ENCODE measurements at regions not wholly inside any gene's neighbourhood (a gene's known extent, or its start where the extent isn't known, plus 50 kb on each side); places are given as distances from the start of the nearest gene placed in this dataset.

DNA sequence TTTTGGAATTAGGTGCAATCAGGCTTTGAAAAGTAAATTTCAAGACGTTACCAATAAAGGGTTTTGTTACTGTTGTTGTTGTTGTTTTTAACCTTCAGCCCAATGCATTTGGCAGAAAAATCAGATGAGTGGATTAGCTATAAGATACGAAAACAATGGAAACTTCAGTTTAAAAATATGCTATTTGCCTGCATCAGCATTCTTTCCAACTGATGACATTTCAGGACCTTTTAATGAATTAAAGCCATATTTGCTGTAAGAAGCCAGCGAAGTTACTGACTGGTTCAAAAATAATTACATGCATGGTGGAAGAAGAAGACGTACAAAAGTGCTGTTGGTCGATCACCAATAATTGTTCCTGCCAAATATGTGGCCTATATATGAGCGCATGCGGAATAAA, 639.3 kb upstream of the SOX11 start:
- CTCF ChIA-PET, result no interaction called here
- H3K4me2 ChIP-seq (ENCODE audit: low read length), result no peak overlapping the region
- no peak overlapping the region for H3K27ac ChIP-seq (ENCODE audit: low read depth, low read length)
- TF ChIP-seq, protein P1, sequence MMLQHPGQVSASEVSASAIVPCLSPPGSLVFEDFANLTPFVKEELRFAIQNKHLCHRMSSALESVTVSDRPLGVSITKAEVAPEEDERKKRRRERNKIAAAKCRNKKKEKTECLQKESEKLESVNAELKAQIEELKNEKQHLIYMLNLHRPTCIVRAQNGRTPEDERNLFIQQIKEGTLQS (IDR thresholded peaks at IDR 0.05), result no peak
- no peak for TF ChIP-seq TCF7L2 (IDR thresholded peaks at IDR 0.05; ENCODE audit: borderline replicate concordance, extremely low read depth, insufficient read depth, insufficient read length)
- TF ChIP-seq SIN3A (IDR thresholded peaks at IDR 0.05; ENCODE audit: low read depth), result no peak
- H3K4me1 ChIP-seq (ENCODE audit: control insufficient read depth in 1 of 2, insufficient read depth in 2 of 2, low read length in 2 of 2), result no peaks in the 10 kb centered on the region
- RAD21 ChIA-PET (ENCODE audit: low non-redundant PET in 1 of 2, low total read pairs in 2 of 2, uncharacterized antibody in 2 of 2, unreplicated experiment in 2 of 2), result no interaction called here
- POLR2A ChIA-PET, result no interaction called here
- H3K9ac ChIP-seq (ENCODE audit: low read length), result no peak overlapping the region
- H3K27me3 ChIP-seq (ENCODE audit: insufficient read depth, low read length), result no peaks in the 10 kb centered on the region
- no peaks in the 10 kb centered on the region for H3K79me2 ChIP-seq (ENCODE audit: insufficient read depth, low read length)
- intact Hi-C loops (cut with micrococcal nuclease), result no loop called here
- H3K36me3 ChIP-seq (ENCODE audit: control insufficient read depth in 1 of 2, insufficient read depth in 2 of 2, low read length in 2 of 2), result no peaks in the 10 kb centered on the region
- H3K9me2 ChIP-seq (ENCODE audit: insufficient read depth), result no peaks in the 10 kb centered on the region
- H2AFZ ChIP-seq (ENCODE audit: low read depth, low read length, poor library complexity, severe bottlenecking), result no peak overlapping the region
- H3K9me3 ChIP-seq (ENCODE audit: control insufficient read depth in 1 of 2, insufficient read depth in 1 of 2, low read depth in 1 of 2, low read length in 2 of 2), result peaks cover 19 to 25% of the 10 kb centered on the region in 2 experiments; a peak in 2 of 4 replicates
- H3K4me3 ChIP-seq (replicated peaks in 1 of 2; ENCODE audit: low read depth in 1 of 2, low read length in 2 of 2), result no peak overlapping the region
- ATAC-seq (no peak), DNase-seq (ENCODE audit: low read depth, low spot score) (no peak)
- no peaks in the 10 kb centered on the region for H4K20me1 ChIP-seq (ENCODE audit: insufficient read depth)
- BruUV-seq (replicated peaks), result no TSS peak

DNA sequence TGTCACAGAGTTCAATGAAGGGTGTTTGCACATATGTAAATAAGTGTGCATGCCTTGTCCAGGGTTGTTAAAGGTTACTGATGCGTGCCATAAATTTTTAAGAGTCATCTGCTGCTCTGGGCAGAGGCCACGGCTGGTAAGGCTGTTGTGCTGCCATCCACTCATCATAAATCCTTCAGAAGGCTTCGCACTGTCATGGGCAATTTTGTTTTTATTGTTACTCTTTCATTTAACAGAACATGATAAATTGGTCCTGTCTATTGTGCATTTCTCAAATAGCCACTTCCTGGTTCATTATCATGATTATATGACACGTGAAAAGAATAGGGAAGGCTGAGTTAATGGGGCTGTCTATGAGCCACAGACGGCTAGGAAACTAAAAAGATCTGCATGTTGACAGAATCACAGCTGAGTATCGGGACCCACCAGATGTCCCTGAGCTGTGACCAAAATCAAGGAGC, 634.3 kb upstream of the SOX11 start:
- CTCF ChIA-PET, result no interaction called here
- RAD21 ChIA-PET (ENCODE audit: low non-redundant PET in 1 of 2, low total read pairs in 2 of 2, uncharacterized antibody in 2 of 2, unreplicated experiment in 2 of 2), result no interaction called here
- TF ChIP-seq YY1 (IDR thresholded peaks at IDR 0.05; ENCODE audit: extremely low read depth, insufficient replicate concordance, low read depth, low read length) (no peak), EZH2phosphoT487 (IDR thresholded peaks at IDR 0.05; ENCODE audit: borderline replicate concordance) (no peak), TCF7L2 (IDR thresholded peaks at IDR 0.05; ENCODE audit: borderline replicate concordance, extremely low read depth, insufficient read depth, insufficient read length) (no peak), CTCF (IDR thresholded peaks at IDR 0.05 in 2 of 3, conservative IDR thresholded peaks at IDR 0.05 in 1 of 3; ENCODE audit: borderline replicate concordance in 1 of 3, insufficient read depth in 1 of 3, low read depth in 2 of 3, low read length in 2 of 3) (no peak), CEBPB (IDR thresholded peaks at IDR 0.05; ENCODE audit: low read depth) (no peak), ELF1 (IDR thresholded peaks at IDR 0.05; ENCODE audit: borderline replicate concordance, low read depth) (no peak), EGR1 (IDR thresholded peaks at IDR 0.05; ENCODE audit: low read depth) (no peak), EZH2 (IDR thresholded peaks at IDR 0.05) (no peak), SP1 (IDR thresholded peaks at IDR 0.05; ENCODE audit: low read depth) (no peak), JUND (IDR thresholded peaks at IDR 0.05) (no peak), ZNF274 (IDR thresholded peaks at IDR 0.05; ENCODE audit: low read depth, low read length) (no peak), SRF (IDR thresholded peaks at IDR 0.05; ENCODE audit: low read depth) (no peak), SIN3A (IDR thresholded peaks at IDR 0.05; ENCODE audit: low read depth) (no peak), CBX3 (IDR thresholded peaks at IDR 0.05; ENCODE audit: low read depth) (no peak)
- TF ChIP-seq, protein P2, sequence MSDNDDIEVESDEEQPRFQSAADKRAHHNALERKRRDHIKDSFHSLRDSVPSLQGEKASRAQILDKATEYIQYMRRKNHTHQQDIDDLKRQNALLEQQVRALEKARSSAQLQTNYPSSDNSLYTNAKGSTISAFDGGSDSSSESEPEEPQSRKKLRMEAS (IDR thresholded peaks at IDR 0.05), result no peak
- TF ChIP-seq, protein P3, sequence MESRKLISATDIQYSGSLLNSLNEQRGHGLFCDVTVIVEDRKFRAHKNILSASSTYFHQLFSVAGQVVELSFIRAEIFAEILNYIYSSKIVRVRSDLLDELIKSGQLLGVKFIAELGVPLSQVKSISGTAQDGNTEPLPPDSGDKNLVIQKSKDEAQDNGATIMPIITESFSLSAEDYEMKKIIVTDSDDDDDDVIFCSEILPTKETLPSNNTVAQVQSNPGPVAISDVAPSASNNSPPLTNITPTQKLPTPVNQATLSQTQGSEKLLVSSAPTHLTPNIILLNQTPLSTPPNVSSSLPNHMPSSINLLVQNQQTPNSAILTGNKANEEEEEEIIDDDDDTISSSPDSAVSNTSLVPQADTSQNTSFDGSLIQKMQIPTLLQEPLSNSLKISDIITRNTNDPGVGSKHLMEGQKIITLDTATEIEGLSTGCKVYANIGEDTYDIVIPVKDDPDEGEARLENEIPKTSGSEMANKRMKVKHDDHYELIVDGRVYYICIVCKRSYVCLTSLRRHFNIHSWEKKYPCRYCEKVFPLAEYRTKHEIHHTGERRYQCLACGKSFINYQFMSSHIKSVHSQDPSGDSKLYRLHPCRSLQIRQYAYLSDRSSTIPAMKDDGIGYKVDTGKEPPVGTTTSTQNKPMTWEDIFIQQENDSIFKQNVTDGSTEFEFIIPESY (IDR thresholded peaks at IDR 0.05; ENCODE audit: extremely low read depth, insufficient replicate concordance, low read length), result no peak
- TF ChIP-seq, protein P1 (IDR thresholded peaks at IDR 0.05), result no peak

More for the DNA sequence above, 634.3 kb upstream of the SOX11 start:
- Histone ChIP-seq H3K4me2 (ENCODE audit: low read length) (no peak overlapping the region), H3K9me3 (ENCODE audit: control insufficient read depth in 1 of 2, insufficient read depth in 1 of 2, low read depth in 1 of 2, low read length in 2 of 2) (peaks cover 11 to 18% of the 10 kb centered on the region in 2 experiments; a peak in 2 of 4 replicates), H3K9me2 (ENCODE audit: insufficient read depth) (no peaks in the 10 kb centered on the region), H3K4me1 (ENCODE audit: control insufficient read depth in 1 of 2, insufficient read depth in 2 of 2, low read length in 2 of 2) (no peaks in the 10 kb centered on the region), H3K27ac (ENCODE audit: low read depth, low read length) (no peak overlapping the region), H3K79me2 (ENCODE audit: insufficient read depth, low read length) (no peaks in the 10 kb centered on the region), H3K36me3 (ENCODE audit: control insufficient read depth in 1 of 2, insufficient read depth in 2 of 2, low read length in 2 of 2) (no peaks in the 10 kb centered on the region), H3K27me3 (ENCODE audit: insufficient read depth, low read length) (no peaks in the 10 kb centered on the region), H2AFZ (ENCODE audit: low read depth, low read length, poor library complexity, severe bottlenecking) (no peak overlapping the region), H4K20me1 (ENCODE audit: insufficient read depth) (no peaks in the 10 kb centered on the region), H3K9ac (ENCODE audit: low read length) (no peak overlapping the region), H3K4me3 (replicated peaks in 1 of 2; ENCODE audit: low read depth in 1 of 2, low read length in 2 of 2) (no peak overlapping the region)
- intact Hi-C loops (cut with micrococcal nuclease), result no loop called here
- BruUV-seq (replicated peaks), result no TSS peak
- ATAC-seq (no peak), DNase-seq (ENCODE audit: low read depth, low spot score) (no peak)
- POLR2A ChIA-PET, result no interaction called here
